ENCODE measurements at regions not wholly inside any gene's neighbourhood (a gene's known extent, or its start where the extent isn't known, plus 50 kb on each side); places are given as distances from the start of the nearest gene placed in this dataset.
"Not testable (repeated sequence)": the region's sequence is repeated elsewhere in the genome, so short reads cannot be mapped to it uniquely, and the experiment has no call there.

- peak overlapping the region; percentile 34 for H2AFZ ChIP-seq (ENCODE audit: low read depth)
- H3K27me3 ChIP-seq (ENCODE audit: insufficient read depth, low read depth) = no peaks in the 10 kb centered on the region
- peak overlapping the region; percentile 48 for H3K4me2 ChIP-seq
- H4K20me1 ChIP-seq (ENCODE audit: insufficient read depth) = no peaks in the 10 kb centered on the region
- no peaks in the 10 kb centered on the region for H3K79me2 ChIP-seq (ENCODE audit: insufficient read depth, low read depth)
- H3K4me3 ChIP-seq (IDR thresholded peaks at IDR 0.05; ENCODE audit: insufficient read depth, low read depth, low read length) = no peak overlapping the region
- no peak overlapping the region for H3K27ac ChIP-seq
- no peak for TF ChIP-seq CTCF (conservative IDR thresholded peaks at IDR 0.05; ENCODE audit: low read depth, low read length)
- no peak overlapping the region for H3K9ac ChIP-seq
- no peaks in the 10 kb centered on the region for H3K36me3 ChIP-seq (ENCODE audit: insufficient read depth)
- peaks cover 13% of the 10 kb centered on the region for H3K4me1 ChIP-seq (ENCODE audit: low read depth, poor library complexity, severe bottlenecking)
Measured at GRCh38 chr6:118705544-118706491, 54.4 kb upstream of the CEP85L start.

GRCh38 chr6:118704915-118705314 lies 53.5 kb upstream of the CEP85L start:
- Histone ChIP-seq H3K79me2 (ENCODE audit: insufficient read depth, low read depth) (no peaks in the 10 kb centered on the region), H3K36me3 (ENCODE audit: insufficient read depth) (no peaks in the 10 kb centered on the region), H3K27me3 (ENCODE audit: insufficient read depth, low read depth) (no peaks in the 10 kb centered on the region), H3K9ac (no peak overlapping the region), H2AFZ (ENCODE audit: low read depth) (no peak overlapping the region), H3K4me1 (ENCODE audit: low read depth, poor library complexity, severe bottlenecking) (peaks cover 13% of the 10 kb centered on the region), H3K4me2 (no peak overlapping the region), H4K20me1 (ENCODE audit: insufficient read depth) (no peaks in the 10 kb centered on the region), H3K27ac (no peak overlapping the region), H3K4me3 (IDR thresholded peaks at IDR 0.05; ENCODE audit: insufficient read depth, low read depth, low read length) (no peak overlapping the region)
- TF ChIP-seq CTCF (conservative IDR thresholded peaks at IDR 0.05; ENCODE audit: low read depth, low read length) = no peak

- not testable (repeated sequence) for H4K20me1 ChIP-seq (ENCODE audit: insufficient read depth); H3K4me3 ChIP-seq (IDR thresholded peaks at IDR 0.05; ENCODE audit: insufficient read depth, low read depth, low read length); H3K4me2 ChIP-seq; H3K27me3 ChIP-seq (ENCODE audit: insufficient read depth, low read depth); H3K27ac ChIP-seq; H3K36me3 ChIP-seq (ENCODE audit: insufficient read depth); H2AFZ ChIP-seq (ENCODE audit: low read depth); H3K9ac ChIP-seq; H3K4me1 ChIP-seq (ENCODE audit: low read depth, poor library complexity, severe bottlenecking); H3K79me2 ChIP-seq (ENCODE audit: insufficient read depth, low read depth)
Measured at GRCh38 chr6:118701260-118701659, 49.9 kb upstream of the CEP85L start.

Measured in KMS-11 (cell line).